ENCODE measurements at regions not wholly inside any gene's neighbourhood (a gene's known extent, or its start where the extent isn't known, plus 50 kb on each side); places are given as distances from the start of the nearest gene placed in this dataset.

DNA sequence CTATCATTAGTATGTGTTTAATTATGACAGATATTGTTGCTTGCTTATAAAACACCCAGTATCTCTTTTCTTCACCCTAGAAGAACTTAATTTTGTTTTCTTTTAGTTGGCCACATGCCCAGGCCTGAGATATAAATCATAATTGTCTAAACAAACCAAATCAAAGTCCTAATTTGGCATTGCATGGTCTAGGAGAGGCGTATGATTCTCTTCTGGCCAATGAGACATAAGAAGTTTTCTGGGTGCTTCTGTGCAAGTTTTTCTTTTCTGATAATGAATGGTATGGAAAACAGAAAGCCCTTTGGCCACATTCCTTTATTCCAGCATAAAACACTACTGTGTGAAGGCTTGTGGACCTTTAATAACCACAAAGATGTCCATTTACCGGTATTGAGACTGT, 192.9 kb upstream of the CTSO start:
- Histone ChIP-seq H3K9me3 (ENCODE audit: control insufficient read depth, low read length) (peaks cover 6% of the 10 kb centered on the region), H3K36me3 (ENCODE audit: control insufficient read depth, insufficient read depth, low read length) (no peaks in the 10 kb centered on the region), H3K9ac (ENCODE audit: extremely low read depth, low read length, poor library complexity, severe bottlenecking) (no peak overlapping the region), H3K4me3 (ENCODE audit: low read length) (no peak overlapping the region), H3K27ac (ENCODE audit: low read depth, low read length) (no peak overlapping the region), H3K4me1 (ENCODE audit: control insufficient read depth, insufficient read depth, low read length) (no peaks in the 10 kb centered on the region), H3K27me3 (ENCODE audit: control insufficient read depth, insufficient read depth, low read length, poor library complexity, severe bottlenecking) (no peaks in the 10 kb centered on the region)
- Mint-ChIP-seq H3K27me3 (ENCODE audit: insufficient read depth) (no peaks in the 10 kb centered on the region), H3K36me3 (ENCODE audit: low read depth) (no peaks in the 10 kb centered on the region), H3K9me3 (no peaks in the 10 kb centered on the region), H3K4me3 (no peak overlapping the region), H3K27ac (no peak overlapping the region), H3K4me1 (no peaks in the 10 kb centered on the region)
- no peak for DNase-seq
- TF ChIP-seq, protein P1, sequence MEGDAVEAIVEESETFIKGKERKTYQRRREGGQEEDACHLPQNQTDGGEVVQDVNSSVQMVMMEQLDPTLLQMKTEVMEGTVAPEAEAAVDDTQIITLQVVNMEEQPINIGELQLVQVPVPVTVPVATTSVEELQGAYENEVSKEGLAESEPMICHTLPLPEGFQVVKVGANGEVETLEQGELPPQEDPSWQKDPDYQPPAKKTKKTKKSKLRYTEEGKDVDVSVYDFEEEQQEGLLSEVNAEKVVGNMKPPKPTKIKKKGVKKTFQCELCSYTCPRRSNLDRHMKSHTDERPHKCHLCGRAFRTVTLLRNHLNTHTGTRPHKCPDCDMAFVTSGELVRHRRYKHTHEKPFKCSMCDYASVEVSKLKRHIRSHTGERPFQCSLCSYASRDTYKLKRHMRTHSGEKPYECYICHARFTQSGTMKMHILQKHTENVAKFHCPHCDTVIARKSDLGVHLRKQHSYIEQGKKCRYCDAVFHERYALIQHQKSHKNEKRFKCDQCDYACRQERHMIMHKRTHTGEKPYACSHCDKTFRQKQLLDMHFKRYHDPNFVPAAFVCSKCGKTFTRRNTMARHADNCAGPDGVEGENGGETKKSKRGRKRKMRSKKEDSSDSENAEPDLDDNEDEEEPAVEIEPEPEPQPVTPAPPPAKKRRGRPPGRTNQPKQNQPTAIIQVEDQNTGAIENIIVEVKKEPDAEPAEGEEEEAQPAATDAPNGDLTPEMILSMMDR (conservative IDR thresholded peaks at IDR 0.05), result no peak
- 80 to 97% methylated on average over 1 to 2 of the region's 2 CpGs for WGBS, 2 experiments (ENCODE audit: insufficient coverage in 1 of 2, insufficient read length in 1 of 2)

GRCh38 chr4:156144961-156145360, 191.3 kb upstream of the CTSO start:
- no peaks in the 10 kb centered on the region for H3K4me1 Mint-ChIP-seq
- no peak overlapping the region for H3K9ac ChIP-seq (ENCODE audit: extremely low read depth, low read length, poor library complexity, severe bottlenecking)
- no peak overlapping the region for H3K4me3 ChIP-seq (ENCODE audit: low read length)
- no peaks in the 10 kb centered on the region for H3K36me3 ChIP-seq (ENCODE audit: control insufficient read depth, insufficient read depth, low read length)
- H3K9me3 ChIP-seq (ENCODE audit: control insufficient read depth, low read length), result no peaks in the 10 kb centered on the region
- H3K27me3 Mint-ChIP-seq (ENCODE audit: insufficient read depth), result no peaks in the 10 kb centered on the region
- H3K27me3 ChIP-seq (ENCODE audit: control insufficient read depth, insufficient read depth, low read length, poor library complexity, severe bottlenecking), result no peaks in the 10 kb centered on the region
- 87 to 100% methylated on average over 2 to 3 of the region's 3 CpGs for WGBS, 2 experiments (ENCODE audit: insufficient coverage in 1 of 2, insufficient read length in 1 of 2)
- no peak for DNase-seq
- no peaks in the 10 kb centered on the region for H3K4me1 ChIP-seq (ENCODE audit: control insufficient read depth, insufficient read depth, low read length)
- no peak overlapping the region for H3K4me3 Mint-ChIP-seq
- H3K27ac Mint-ChIP-seq, result no peak overlapping the region
- no peaks in the 10 kb centered on the region for H3K9me3 Mint-ChIP-seq
- H3K36me3 Mint-ChIP-seq (ENCODE audit: low read depth), result no peaks in the 10 kb centered on the region
- TF ChIP-seq, protein P1 (conservative IDR thresholded peaks at IDR 0.05), result no peak
- no peak overlapping the region for H3K27ac ChIP-seq (ENCODE audit: low read depth, low read length)

DNA sequence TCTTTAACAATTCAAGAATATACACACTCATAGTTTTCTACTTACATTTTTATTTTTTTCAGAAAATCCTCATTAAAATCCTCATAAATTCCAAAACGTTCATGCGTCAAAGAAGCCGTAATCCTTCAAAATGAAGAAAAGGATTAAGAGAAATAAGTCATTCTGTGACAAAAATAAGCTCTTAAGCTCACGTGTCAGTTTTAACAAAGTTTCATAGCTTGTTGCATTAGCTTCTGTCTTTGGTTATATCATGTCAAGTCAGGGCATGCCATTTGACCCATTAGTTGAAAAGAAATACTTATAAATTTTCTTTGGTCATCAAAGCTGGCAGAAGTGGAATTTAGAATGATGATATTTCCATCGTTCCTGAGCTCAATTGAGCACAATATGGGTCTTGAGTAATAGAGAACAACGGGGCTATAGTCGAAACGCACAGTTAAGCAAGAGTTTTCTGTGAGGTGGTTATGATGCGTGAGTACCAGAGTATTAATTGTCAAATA, 185.2 kb upstream of the CTSO start:
- DNase-seq, result no peak
- H3K27me3 ChIP-seq (ENCODE audit: control insufficient read depth, insufficient read depth, low read length, poor library complexity, severe bottlenecking), result peaks cover 7% of the 10 kb centered on the region
- WGBS, 2 experiments (ENCODE audit: insufficient coverage in 1 of 2, insufficient read length in 1 of 2), result 88 to 95% methylated on average over 4 to 8 of the region's 9 CpGs
- Mint-ChIP-seq H3K27me3 (ENCODE audit: insufficient read depth) (peaks cover 12% of the 10 kb centered on the region), H3K9me3 (no peaks in the 10 kb centered on the region), H3K4me1 (no peaks in the 10 kb centered on the region), H3K4me3 (no peak overlapping the region), H3K36me3 (ENCODE audit: low read depth) (no peaks in the 10 kb centered on the region), H3K27ac (no peak overlapping the region)
- no peak overlapping the region for H3K4me3 ChIP-seq (ENCODE audit: low read length)
- H3K9me3 ChIP-seq (ENCODE audit: control insufficient read depth, low read length), result no peaks in the 10 kb centered on the region
- H3K36me3 ChIP-seq (ENCODE audit: control insufficient read depth, insufficient read depth, low read length), result no peaks in the 10 kb centered on the region
- TF ChIP-seq, protein P1 (conservative IDR thresholded peaks at IDR 0.05), result no peak
- no peaks in the 10 kb centered on the region for H3K4me1 ChIP-seq (ENCODE audit: control insufficient read depth, insufficient read depth, low read length)
- no peak overlapping the region for H3K27ac ChIP-seq (ENCODE audit: low read depth, low read length)
- H3K9ac ChIP-seq (ENCODE audit: extremely low read depth, low read length, poor library complexity, severe bottlenecking), result no peak overlapping the region
